T-cell (primary cell): ENCODE measurements at regions not wholly inside any gene's neighbourhood (a gene's known extent, or its start where the extent isn't known, plus 50 kb on each side); places are given as distances from the start of the nearest gene placed in this dataset.

Source experiments
- ATAC-seq, 4 experiments: fragments of 200-7000 bp in 3 of 4; fragments of 150-1000 bp in 1 of 4; cut with Tn5 transposase; replicated peaks in 1 of 4; 1 replicate in 3 of 4; 2 replicates in 1 of 4; pipeline ENCODE4 v1.10.0; 2021; ENCODE audit warnings: moderate library complexity in 3 of 4, mild to moderate bottlenecking in 2 of 4, moderate number of reproducible peaks in 1 of 4
- CTCF ChIA-PET, 2 donors: fragments of 300-600 bp; sonication (Branson Sonifier 250); formaldehyde crosslinking; loops; one replicate each; lab custom pipeline; 2022; ENCODE audit warnings: antibody characterized with exemption in 2 of 2; lab: Charles Lee
- POLR2A ChIA-PET, 2 donors: fragments of 300-600 bp; sonication (Branson Sonifier 250); formaldehyde crosslinking; loops; one replicate each; lab custom pipeline; 2022; ENCODE audit warnings: antibody characterized with exemption in 2 of 2; lab: Charles Lee
- DNase-seq, 35 experiments: peaks; one replicate each; pipeline versions ENCODE4 v3.0.0 to v3.0.0-alpha.2; 2013 to 2023
- H3K27ac ChIP-seq: one replicate; pipeline ENCODE4 v1.5.1; 2013; ENCODE audit warnings: low read length
- H3K27me3 ChIP-seq, 2 experiments: replicated peaks in 1 of 2; 1 replicate in 1 of 2; 2 replicates in 1 of 2; pipeline versions ENCODE4 v1.6.1 to v1.7.0; 2013; ENCODE audit warnings: low read length in 1 of 2, mixed read lengths in 1 of 2; ENCODE audit not compliant: control insufficient read depth in 2 of 2, insufficient read depth in 2 of 2; ENCODE audit errors: extremely low read depth in 1 of 2
- H3K36me3 ChIP-seq, 2 donors: 1 replicate in 1 of 2; 2 replicates in 1 of 2; pipeline versions ENCODE4 v1.6.1 to v1.7.0; 2013; ENCODE audit warnings: low read length in 1 of 2; ENCODE audit not compliant: control insufficient read depth in 2 of 2, insufficient read depth in 1 of 2; ENCODE audit errors: extremely low read depth in 1 of 2
- H3K4me1 ChIP-seq, 2 experiments: 1 replicate in 1 of 2; 2 replicates in 1 of 2; pipeline versions ENCODE4 v1.6.1 to v1.7.0; 2013; ENCODE audit warnings: low read length in 2 of 2, mixed read lengths in 1 of 2; ENCODE audit not compliant: insufficient read depth in 2 of 2, control insufficient read depth in 1 of 2; ENCODE audit errors: extremely low read depth in 1 of 2
- H3K4me3 ChIP-seq, 2 donors: 1 replicate in 1 of 2; 2 replicates in 1 of 2; pipeline versions ENCODE4 v1.5.1 to v1.7.0; 2013; ENCODE audit warnings: mild to moderate bottlenecking in 2 of 2, low read length in 1 of 2, moderate library complexity in 1 of 2; ENCODE audit not compliant: control insufficient read depth in 1 of 2; ENCODE audit errors: extremely low read depth in 1 of 2
- H3K9me3 ChIP-seq: 2 replicates; pipeline ENCODE4 v1.7.0; 2013
- H3K27ac Mint-ChIP-seq, 2 donors: one replicate each; pipeline ENCODE4 v1.8.0; 2020 to 2021; ENCODE audit warnings: mild to moderate bottlenecking in 2 of 2, mixed read lengths in 2 of 2
- H3K27me3 Mint-ChIP-seq, 2 donors: one replicate each; pipeline ENCODE4 v1.8.0; 2021 to 2022; ENCODE audit warnings: mixed read lengths in 2 of 2
- H3K36me3 Mint-ChIP-seq: one replicate; pipeline ENCODE4 v1.8.0; 2021; ENCODE audit warnings: mixed read lengths
- H3K4me1 Mint-ChIP-seq, 3 donors: one replicate each; pipeline ENCODE4 v1.8.0; 2020 to 2022; ENCODE audit warnings: mixed read lengths in 3 of 3, mild to moderate bottlenecking in 1 of 3
- H3K4me3 Mint-ChIP-seq, 3 donors: one replicate each; pipeline ENCODE4 v1.8.0; 2020 to 2022; ENCODE audit warnings: mild to moderate bottlenecking in 3 of 3, mixed read lengths in 3 of 3, moderate library complexity in 3 of 3
- H3K9me3 Mint-ChIP-seq, 3 donors: one replicate each; pipeline ENCODE4 v1.8.0; 2020 to 2022; ENCODE audit warnings: mixed read lengths in 3 of 3
- WGBS: methylation state at CpG from one replicate; pipeline ENCODE4 v1.1.5; 2013; ENCODE audit warnings: missing lambda C conversion rate; ENCODE audit not compliant: insufficient coverage; 5-methylcytosine and 5-hydroxymethylcytosine counted together

DNA sequence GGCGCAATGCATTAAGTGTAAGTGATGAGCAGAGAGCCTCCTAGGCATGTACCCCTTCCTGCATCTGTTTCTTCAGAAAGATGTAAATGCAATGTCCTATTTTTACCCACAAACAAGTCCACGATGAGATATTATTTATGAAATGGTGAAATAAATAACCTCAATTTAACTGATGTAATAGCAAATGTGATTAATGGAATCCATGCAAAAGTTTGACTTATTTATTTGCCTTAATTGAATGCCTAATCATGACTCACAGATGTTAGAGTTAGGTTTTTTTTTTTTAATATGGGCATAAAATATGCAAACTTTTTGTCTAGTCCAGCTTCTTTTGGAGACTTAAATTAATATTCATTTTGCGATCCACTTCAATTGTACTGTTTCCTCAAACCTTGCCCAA, 67.7 kb upstream of the ITGA4 start:
- H3K9me3 Mint-ChIP-seq = peaks cover 0 to 6% (median 0%) of the 10 kb centered on the region in 3 donors
- Histone ChIP-seq H3K4me3 (no peak overlapping the region), H3K9me3 (peaks cover 2% of the 10 kb centered on the region), H3K4me1 (peaks cover 4 to 7% of the 10 kb centered on the region in 2 experiments), H3K27ac (no peak overlapping the region), H3K27me3 (no peaks in the 10 kb centered on the region), H3K36me3 (no peaks in the 10 kb centered on the region)
- peaks cover 13 to 15% (median 13%) of the 10 kb centered on the region in 3 donors for H3K4me1 Mint-ChIP-seq
- ChIA-PET CTCF (interaction anchor here in 1 of 2 donors (0.9 kb wide), 1 partner anchor 9 kb away, joined by 3 read pairs; no protein-coding TSS in a partner anchor), POLR2A (no interaction called here)
- no CpG with 5 or more reads among the region's 3 CpGs for WGBS
- no peak overlapping the region for H3K4me3 Mint-ChIP-seq
- no peak overlapping the region for H3K27ac Mint-ChIP-seq
- H3K27me3 Mint-ChIP-seq = no peaks in the 10 kb centered on the region
- DNase-seq = no peak
- peaks cover 10% of the 10 kb centered on the region for H3K36me3 Mint-ChIP-seq
- ATAC-seq = no peak

DNA sequence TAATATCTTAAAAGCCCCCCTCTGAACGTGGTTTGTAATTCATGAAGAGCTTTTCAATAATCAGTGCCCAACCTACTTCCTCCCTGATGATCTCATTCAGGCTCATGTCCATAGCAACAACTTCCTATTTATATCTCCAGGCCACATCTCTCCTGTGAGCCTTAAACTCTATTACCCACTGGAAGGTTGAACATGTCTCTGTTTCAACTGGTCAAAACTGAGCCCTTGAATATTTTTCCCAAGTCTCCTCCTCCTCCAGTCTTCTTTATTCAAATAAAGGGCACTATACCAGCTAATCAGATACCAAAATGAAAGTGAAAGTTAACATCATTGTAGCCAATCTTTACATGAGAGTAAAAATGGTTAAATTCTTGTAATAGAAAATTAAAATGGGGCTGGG, 63.7 kb upstream of the ITGA4 start:
- Mint-ChIP-seq H3K4me3 (peak overlapping the region; percentile 56 to 76 (median 68)), H3K9me3 (no peaks in the 10 kb centered on the region), H3K27me3 (no peaks in the 10 kb centered on the region), H3K27ac (peak overlapping the region; percentile 87 to 88), H3K36me3 (peaks cover 3% of the 10 kb centered on the region), H3K4me1 (peaks cover 30 to 32% (median 31%) of the 10 kb centered on the region in 3 donors)
- DNase-seq = peak in 2 of 35 experiments; percentile 15 to 61
- POLR2A ChIA-PET = interaction anchor here in 1 of 2 donors (0.7 kb wide), 1 partner anchor 290 kb away, joined by 4 read pairs; no protein-coding TSS in a partner anchor
- H3K36me3 ChIP-seq = no peaks in the 10 kb centered on the region
- peaks cover 13% of the 10 kb centered on the region in 2 experiments for H3K4me1 ChIP-seq
- peak overlapping the region in 1 of 2 donors; percentile 33 for H3K4me3 ChIP-seq
- CTCF ChIA-PET = interaction anchor here in 1 of 2 donors (1.0 to 1.1 kb wide), 2 partner anchors 89 to 413 kb away, joined by 3 read pairs; partner anchors contain the start of gene UBE2E3
- H3K27ac ChIP-seq = peak overlapping the region; percentile 92
- peak in 3 of 4 experiments; percentile 41 to 56 (median 53) for ATAC-seq
- H3K27me3 ChIP-seq = no peaks in the 10 kb centered on the region
- WGBS = no CpG with 5 or more reads among the region's 1 CpG
- no peaks in the 10 kb centered on the region for H3K9me3 ChIP-seq

DNA sequence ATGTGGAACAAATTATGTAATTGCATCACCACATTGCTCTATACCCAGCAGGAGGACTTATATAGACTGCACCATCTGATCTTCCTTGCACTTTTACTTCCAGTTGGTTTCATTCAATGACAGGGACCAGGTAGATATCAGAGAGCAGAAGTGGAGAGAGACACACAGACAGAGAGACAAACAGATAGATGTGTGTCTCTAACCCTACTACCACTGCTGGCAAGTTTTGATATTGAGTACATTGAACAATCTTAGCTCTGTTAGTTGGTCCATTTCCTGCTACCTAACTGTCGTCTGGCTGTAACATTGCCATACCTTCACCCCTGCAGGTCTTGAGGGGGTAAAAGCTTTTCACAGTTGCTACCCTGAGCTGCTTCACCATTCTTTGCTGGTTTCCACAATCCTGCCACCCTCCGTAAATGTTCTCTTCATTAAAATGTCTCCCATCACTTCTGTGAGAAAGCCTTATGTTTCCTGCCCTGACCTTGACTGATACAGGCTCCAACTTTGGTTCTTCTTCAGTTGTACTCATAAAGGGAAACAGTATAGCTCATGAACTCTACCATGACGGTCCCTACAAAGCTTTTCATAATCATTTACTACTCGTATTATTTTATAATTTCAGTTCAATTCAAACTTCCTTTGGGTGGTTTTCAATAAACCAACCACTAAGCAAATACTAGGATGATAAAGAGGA, 62.3 kb upstream of the ITGA4 start:
- H3K4me3 ChIP-seq = no peak overlapping the region
- no peaks in the 10 kb centered on the region for H3K9me3 Mint-ChIP-seq
- no peaks in the 10 kb centered on the region for H3K36me3 ChIP-seq
- WGBS = 88% methylated on average over 1 of the region's 4 CpGs
- H3K4me1 ChIP-seq = peaks cover 13 to 19% of the 10 kb centered on the region in 2 experiments
- H3K27ac ChIP-seq = peak overlapping the region; percentile 92
- no peaks in the 10 kb centered on the region for H3K9me3 ChIP-seq
- peak overlapping the region; percentile 74 to 88 for H3K27ac Mint-ChIP-seq
- ATAC-seq = peak; percentile 48 to 66 (median 60)
- POLR2A ChIA-PET = interaction anchor here in 1 of 2 donors (0.6 to 0.8 kb wide), 2 partner anchors 72 to 184 kb away, joined by 3 to 4 read pairs; no protein-coding TSS in a partner anchor
- H3K4me1 Mint-ChIP-seq = peaks cover 30 to 32% (median 31%) of the 10 kb centered on the region in 3 donors
- H3K4me3 Mint-ChIP-seq = peak overlapping the region; percentile 1 to 56 (median 11)
- CTCF ChIA-PET = interaction anchor here in 1 of 2 donors (0.6 to 1.0 kb wide), 4 partner anchors 10 to 415 kb away, joined by 3 to 11 read pairs (median 3); partner anchors contain the start of gene UBE2E3
- peak in 2 of 35 experiments; percentile 7 to 40 for DNase-seq
- peaks cover 3% of the 10 kb centered on the region for H3K36me3 Mint-ChIP-seq
- H3K27me3 Mint-ChIP-seq = no peaks in the 10 kb centered on the region
- H3K27me3 ChIP-seq = no peaks in the 10 kb centered on the region

DNA sequence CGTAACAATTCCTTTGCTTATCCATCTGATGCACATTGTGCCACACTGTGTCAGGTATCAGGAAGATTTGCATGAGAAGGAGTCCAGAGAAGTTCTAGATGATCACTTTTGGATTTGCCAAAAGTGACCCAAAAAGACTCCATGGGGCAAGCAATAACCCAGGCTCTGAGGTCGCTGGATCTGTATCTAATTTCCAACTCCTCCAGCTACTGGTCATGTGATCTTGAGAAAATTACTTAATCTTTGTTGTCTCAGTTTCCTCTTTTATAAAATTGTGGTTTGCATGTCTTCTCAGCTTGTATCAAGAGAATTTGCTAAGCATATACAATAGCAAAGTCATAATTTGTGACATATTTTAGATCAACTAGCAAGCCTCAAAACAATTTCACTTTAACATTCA, 61.3 kb upstream of the ITGA4 start:
- no peaks in the 10 kb centered on the region for H3K9me3 Mint-ChIP-seq
- peaks cover 30 to 32% (median 31%) of the 10 kb centered on the region in 3 donors for H3K4me1 Mint-ChIP-seq
- H3K36me3 Mint-ChIP-seq = peaks cover 3% of the 10 kb centered on the region
- H3K27ac Mint-ChIP-seq = peak overlapping the region; percentile 74 to 88
- POLR2A ChIA-PET = no interaction called here
- no peaks in the 10 kb centered on the region for H3K27me3 Mint-ChIP-seq
- CTCF ChIA-PET = no interaction called here
- H3K9me3 ChIP-seq = no peaks in the 10 kb centered on the region
- peak overlapping the region in 1 of 3 donors; percentile 56 for H3K4me3 Mint-ChIP-seq
- DNase-seq = no peak
- H3K36me3 ChIP-seq = no peaks in the 10 kb centered on the region
- peaks cover 13 to 19% of the 10 kb centered on the region in 2 experiments for H3K4me1 ChIP-seq
- H3K27ac ChIP-seq = no peak overlapping the region
- H3K4me3 ChIP-seq = no peak overlapping the region
- ATAC-seq = no peak
- no peaks in the 10 kb centered on the region for H3K27me3 ChIP-seq
- no CpG with 5 or more reads among the region's 2 CpGs for WGBS

DNA sequence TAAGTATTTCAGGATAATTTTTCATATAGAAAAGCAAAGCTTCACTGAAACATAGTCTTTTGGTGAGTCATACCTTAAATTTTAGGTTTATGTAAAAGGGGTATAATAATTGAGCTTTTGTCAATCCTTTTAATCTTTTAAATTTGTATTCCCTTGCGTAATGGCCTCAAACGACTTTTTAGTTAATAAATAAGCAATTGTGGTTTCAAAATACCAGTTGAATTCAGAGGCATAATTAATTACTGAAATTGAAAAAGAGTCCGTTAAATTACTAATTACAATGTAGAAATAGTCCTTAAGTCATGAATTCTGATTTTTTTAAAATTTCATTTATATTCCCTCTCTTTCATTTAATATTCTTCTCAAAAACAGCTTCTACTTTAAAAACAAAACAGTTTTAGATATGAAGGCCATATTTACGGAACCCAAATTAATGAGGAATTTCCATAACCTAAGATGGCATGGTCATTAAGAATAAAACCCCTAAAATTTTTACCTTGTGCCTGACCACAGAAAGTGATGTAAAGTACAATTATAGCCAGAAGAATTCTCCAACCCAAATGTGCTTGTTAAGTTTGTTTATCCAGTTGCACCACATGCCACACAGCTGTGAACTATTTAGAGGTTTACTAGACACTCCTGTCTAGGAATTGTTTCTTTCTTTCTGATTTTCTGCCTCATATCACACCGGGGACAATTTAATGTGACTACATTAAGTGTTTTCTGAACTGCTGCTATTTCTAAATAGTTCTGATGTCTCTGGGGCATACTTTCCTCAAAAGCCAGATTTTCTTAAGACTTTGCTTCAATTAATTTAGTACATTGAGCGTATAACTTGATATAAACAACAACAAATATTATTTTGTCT, 60.7 kb upstream of the ITGA4 start:
- ChIA-PET CTCF (no interaction called here), POLR2A (interaction anchor here in 1 of 2 donors (0.6 kb wide), 1 partner anchor 12 kb away, joined by 6 read pairs; no protein-coding TSS in a partner anchor)
- H3K9me3 Mint-ChIP-seq = no peaks in the 10 kb centered on the region
- Histone ChIP-seq H3K36me3 (no peaks in the 10 kb centered on the region), H3K9me3 (no peaks in the 10 kb centered on the region), H3K27me3 (no peaks in the 10 kb centered on the region), H3K4me3 (no peak overlapping the region), H3K27ac (no peak overlapping the region), H3K4me1 (peaks cover 13 to 19% of the 10 kb centered on the region in 2 experiments)
- no peak overlapping the region for H3K4me3 Mint-ChIP-seq
- ATAC-seq (no peak), DNase-seq (no peak)
- H3K27ac Mint-ChIP-seq = no peak overlapping the region
- H3K27me3 Mint-ChIP-seq = no peaks in the 10 kb centered on the region
- WGBS = no CpG with 5 or more reads among the region's 6 CpGs
- peaks cover 3% of the 10 kb centered on the region for H3K36me3 Mint-ChIP-seq
- peaks cover 30 to 32% (median 31%) of the 10 kb centered on the region in 3 donors for H3K4me1 Mint-ChIP-seq

DNA sequence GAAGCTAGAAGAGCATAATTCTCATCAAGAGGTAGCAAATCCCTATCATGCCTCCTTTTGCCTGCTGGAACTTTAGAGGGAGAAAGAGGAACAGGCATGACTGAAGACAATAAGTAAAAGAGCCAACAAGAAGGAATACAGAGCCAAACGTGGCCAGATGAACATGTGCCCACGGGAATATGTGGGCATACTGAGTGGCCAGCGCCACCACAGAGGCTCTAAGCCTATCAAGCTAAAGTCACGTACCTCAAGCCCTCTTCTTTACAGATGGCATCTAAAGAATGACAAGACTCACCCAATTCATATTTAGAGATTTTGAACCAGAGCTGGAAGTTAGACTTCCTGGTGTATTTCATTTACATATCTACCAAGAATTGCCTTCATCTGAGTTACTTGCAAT, 59.9 kb upstream of the ITGA4 start:
- Mint-ChIP-seq H3K36me3 (no peaks in the 10 kb centered on the region), H3K27me3 (no peaks in the 10 kb centered on the region), H3K4me1 (peaks cover 26 to 35% (median 28%) of the 10 kb centered on the region in 3 donors), H3K9me3 (no peaks in the 10 kb centered on the region), H3K27ac (no peak overlapping the region), H3K4me3 (no peak overlapping the region)
- ATAC-seq (no peak), DNase-seq (no peak)
- Histone ChIP-seq H3K27me3 (no peaks in the 10 kb centered on the region), H3K4me1 (peaks cover 13 to 19% of the 10 kb centered on the region in 2 experiments), H3K36me3 (no peaks in the 10 kb centered on the region), H3K9me3 (no peaks in the 10 kb centered on the region), H3K4me3 (no peak overlapping the region), H3K27ac (no peak overlapping the region)
- 93% methylated on average over 2 of the region's 4 CpGs for WGBS
- POLR2A ChIA-PET = interaction anchor here in 1 of 2 donors (0.6 kb wide), 1 partner anchor 11 kb away, joined by 6 read pairs; no protein-coding TSS in a partner anchor
- CTCF ChIA-PET = interaction anchor here in 1 of 2 donors (0.6 kb wide), 1 partner anchor 63 kb away, joined by 3 read pairs; no protein-coding TSS in a partner anchor
